ENCODE measurements at regions not wholly inside any gene's neighbourhood (a gene's known extent, or its start where the extent isn't known, plus 50 kb on each side); places are given as distances from the start of the nearest gene placed in this dataset.

GRCh38 chr2:65715323-65715722 lies 282.9 kb upstream of the SPRED2 start:
- TF ChIP-seq CTCF (conservative IDR thresholded peaks at IDR 0.05; ENCODE audit: low read length) = no peak
- TF ChIP-seq EZH2phosphoT487 (IDR thresholded peaks at IDR 0.05; ENCODE audit: borderline replicate concordance) = no peak

All from Loucy (cell line).